Subcutaneous abdominal adipose tissue (tissue), 5 donors: ENCODE measurements at regions not wholly inside any gene's neighbourhood (a gene's known extent, or its start where the extent isn't known, plus 50 kb on each side); places are given as distances from the start of the nearest gene placed in this dataset.

ENCODE experiments used
- H3K27ac ChIP-seq: one replicate; pipeline ENCODE4 v1.7.0; 2013; ENCODE audit warnings: low read depth, mild to moderate bottlenecking, inconsistent platforms, low read length, moderate library complexity
- H3K27me3 ChIP-seq, 5 donors: one replicate each; pipeline ENCODE4 v1.7.0; 2013; ENCODE audit warnings: low read length in 5 of 5, inconsistent platforms in 1 of 5; ENCODE audit not compliant: control insufficient read depth in 5 of 5, insufficient read depth in 4 of 5
- H3K36me3 ChIP-seq, 5 donors: one replicate each; pipeline ENCODE4 v1.7.0; 2013; ENCODE audit warnings: low read length in 5 of 5; ENCODE audit not compliant: control insufficient read depth in 5 of 5, insufficient read depth in 5 of 5
- H3K4me1 ChIP-seq, 5 donors: one replicate each; pipeline ENCODE4 v1.7.0; 2013; ENCODE audit warnings: low read length in 5 of 5, mild to moderate bottlenecking in 3 of 5, moderate library complexity in 1 of 5; ENCODE audit not compliant: control insufficient read depth in 5 of 5, insufficient read depth in 5 of 5
- H3K4me3 ChIP-seq, 5 donors: one replicate each; pipeline ENCODE4 v1.7.0; 2013; ENCODE audit warnings: low read length in 5 of 5, low read depth in 1 of 5
- H3K9ac ChIP-seq, 5 donors: one replicate each; pipeline ENCODE4 v1.7.0; 2013; ENCODE audit warnings: low read length in 5 of 5, mild to moderate bottlenecking in 4 of 5, moderate library complexity in 3 of 5
- H3K9me3 ChIP-seq, 5 donors: one replicate each; pipeline ENCODE4 v1.7.0; 2013; ENCODE audit warnings: low read length in 5 of 5; ENCODE audit not compliant: control insufficient read depth in 5 of 5
- donor health status: healthy.
- donor health status: healthy.
- donor health status: healthy.
- donor health status: healthy.
- donor health status: healthy.

- Histone ChIP-seq H3K36me3 (no peaks in the 10 kb centered on the region), H3K4me3 (peak overlapping the region in 4 of 5 donors; percentile 7 to 50 (median 32)), H3K9me3 (no peaks in the 10 kb centered on the region), H3K9ac (peak overlapping the region in 1 of 5 donors; percentile 30), H3K27me3 (no peaks in the 10 kb centered on the region), H3K4me1 (peaks cover 0 to 5% (median 0%) of the 10 kb centered on the region in 5 donors), H3K27ac (no peak overlapping the region)
Measured at GRCh38 chr4:175946472-175947116, 119.0 kb upstream of the WDR17 start.

- Histone ChIP-seq H3K27me3 (no peaks in the 10 kb centered on the region), H3K4me1 (peaks cover 0 to 5% (median 0%) of the 10 kb centered on the region in 5 donors), H3K9me3 (no peaks in the 10 kb centered on the region), H3K9ac (peak overlapping the region in 1 of 5 donors; percentile 30), H3K4me3 (peak overlapping the region in 3 of 5 donors; percentile 16 to 50 (median 47)), H3K27ac (no peak overlapping the region), H3K36me3 (no peaks in the 10 kb centered on the region)
Measured at GRCh38 chr4:175947117-175947722, 118.4 kb upstream of the WDR17 start.

- Histone ChIP-seq H3K4me1 (no peaks in the 10 kb centered on the region), H3K27ac (no peak overlapping the region), H3K9me3 (no peaks in the 10 kb centered on the region), H3K27me3 (no peaks in the 10 kb centered on the region), H3K9ac (no peak overlapping the region), H3K36me3 (no peaks in the 10 kb centered on the region), H3K4me3 (no peak overlapping the region)
Measured at GRCh38 chr4:175951794-175952193, 113.8 kb upstream of the WDR17 start.

- H3K4me1 ChIP-seq, result no peaks in the 10 kb centered on the region
- H3K27ac ChIP-seq, result no peak overlapping the region
- H3K36me3 ChIP-seq, result no peaks in the 10 kb centered on the region
- H3K9ac ChIP-seq, result no peak overlapping the region
- no peaks in the 10 kb centered on the region for H3K9me3 ChIP-seq
- H3K4me3 ChIP-seq, result no peak overlapping the region
- H3K27me3 ChIP-seq, result no peaks in the 10 kb centered on the region
Measured at GRCh38 chr4:175953116-175953515, 112.5 kb upstream of the WDR17 start.

- H3K4me3 ChIP-seq, result no peak overlapping the region
- no peaks in the 10 kb centered on the region for H3K4me1 ChIP-seq
Measured at GRCh38 chr4:175953960-175954521, 111.6 kb upstream of the WDR17 start.

GRCh38 chr4:175954685-175955084 lies 111.0 kb upstream of the WDR17 start:
- no peak overlapping the region for H3K27ac ChIP-seq
- H3K27me3 ChIP-seq, result no peaks in the 10 kb centered on the region
- no peaks in the 10 kb centered on the region for H3K36me3 ChIP-seq

More at GRCh38 chr4:175953960-175954521, 111.6 kb upstream of the WDR17 start:
- Histone ChIP-seq H3K36me3 (no peaks in the 10 kb centered on the region), H3K9ac (no peak overlapping the region), H3K27me3 (no peaks in the 10 kb centered on the region), H3K9me3 (no peaks in the 10 kb centered on the region), H3K27ac (no peak overlapping the region)

GRCh38 chr4:175961604-175962003 lies 104.0 kb upstream of the WDR17 start:
- H3K27me3 ChIP-seq, result no peaks in the 10 kb centered on the region
- no peaks in the 10 kb centered on the region for H3K36me3 ChIP-seq
- H3K27ac ChIP-seq, result no peak overlapping the region
- no peaks in the 10 kb centered on the region for H3K9me3 ChIP-seq
- no peaks in the 10 kb centered on the region for H3K4me1 ChIP-seq
- no peak overlapping the region for H3K4me3 ChIP-seq
- no peak overlapping the region for H3K9ac ChIP-seq

More at GRCh38 chr4:175954685-175955084, 111.0 kb upstream of the WDR17 start:
- Histone ChIP-seq H3K4me1 (no peaks in the 10 kb centered on the region), H3K4me3 (no peak overlapping the region), H3K9me3 (no peaks in the 10 kb centered on the region), H3K9ac (no peak overlapping the region)

- Histone ChIP-seq H3K36me3 (no peaks in the 10 kb centered on the region), H3K4me3 (no peak overlapping the region), H3K9me3 (peaks cover 0 to 6% (median 3%) of the 10 kb centered on the region in 5 donors), H3K4me1 (no peaks in the 10 kb centered on the region), H3K27me3 (no peaks in the 10 kb centered on the region), H3K27ac (no peak overlapping the region), H3K9ac (no peak overlapping the region)
Measured at GRCh38 chr4:175970072-175970471, 95.6 kb upstream of the WDR17 start.

GRCh38 chr4:175970724-175971123 lies 94.9 kb upstream of the WDR17 start:
- no peaks in the 10 kb centered on the region for H3K36me3 ChIP-seq
- H3K4me1 ChIP-seq, result no peaks in the 10 kb centered on the region
- H3K4me3 ChIP-seq, result no peak overlapping the region
- no peak overlapping the region for H3K9ac ChIP-seq
- H3K9me3 ChIP-seq, result peaks cover 0 to 6% (median 3%) of the 10 kb centered on the region in 5 donors
- H3K27ac ChIP-seq, result no peak overlapping the region
- H3K27me3 ChIP-seq, result no peaks in the 10 kb centered on the region

- Histone ChIP-seq H3K27me3 (no peaks in the 10 kb centered on the region), H3K9ac (no peak overlapping the region), H3K27ac (no peak overlapping the region), H3K4me3 (no peak overlapping the region), H3K4me1 (no peaks in the 10 kb centered on the region), H3K9me3 (peaks cover 0 to 6% (median 3%) of the 10 kb centered on the region in 5 donors), H3K36me3 (no peaks in the 10 kb centered on the region)
Measured at GRCh38 chr4:175971388-175972179, 94.1 kb upstream of the WDR17 start.
